SU-DHL-6 (cell line): ENCODE measurements at regions not wholly inside any gene's neighbourhood (a gene's known extent, or its start where the extent isn't known, plus 50 kb on each side); places are given as distances from the start of the nearest gene placed in this dataset.

Experiments
- CTCF ChIP-seq: fragments of 200-600 bp; sonication (generic); IDR thresholded peaks from one replicate; pipeline ENCODE4 v1.5.1; 2017; ENCODE audit warnings: antibody characterized with exemption, mild to moderate bottlenecking, low read length, moderate library complexity; ENCODE audit not compliant: insufficient read depth, poor library complexity, severe bottlenecking
- EZH2phosphoT487 ChIP-seq: fragments of 200-600 bp; sonication (generic), shearing (Covaris generic); conservative IDR thresholded peaks from 2 replicates; pipeline ENCODE4 v1.6.1; 2018; ENCODE audit warnings: mild to moderate bottlenecking, antibody characterized with exemption, low read length, moderate library complexity, mixed read lengths

- no peak for TF ChIP-seq EZH2phosphoT487
- TF ChIP-seq CTCF, result no peak
Measured at GRCh38 chr7:113198226-113198625, 79.9 kb upstream of the SMIM30 start.
